Limb (tissue), 2 donors: ENCODE measurements at regions not wholly inside any gene's neighbourhood (a gene's known extent, or its start where the extent isn't known, plus 50 kb on each side); places are given as distances from the start of the nearest gene placed in this dataset.

Experiments used
- DNase-seq, 2 donors: peaks; one replicate each; pipeline ENCODE4 v3.0.0-alpha.2; 2016; ENCODE audit errors: extremely low spot score in 2 of 2

DNA sequence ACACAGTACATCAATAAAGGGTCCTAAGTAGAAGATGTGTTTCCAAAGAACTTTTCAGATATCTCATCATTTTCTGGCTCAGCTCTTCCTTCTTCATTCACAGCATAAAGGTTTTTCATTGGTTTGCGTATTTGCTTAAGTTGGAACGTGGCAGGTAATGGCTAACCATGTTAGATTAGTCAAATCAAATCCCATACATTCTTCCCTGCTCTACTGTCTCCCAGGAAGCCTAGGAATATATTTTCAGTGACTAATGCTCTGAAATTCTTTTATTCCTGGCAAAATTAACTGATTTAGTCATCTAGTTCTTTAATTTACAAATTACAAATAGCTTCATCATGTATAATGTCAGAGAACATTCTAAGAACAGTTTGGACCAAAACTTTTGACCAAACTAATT, 99.6 kb upstream of the TMEM161B start:
- no peak for DNase-seq

- no peak for DNase-seq
These were observed 96.3 kb upstream of the TMEM161B start for GRCh38 chr5:88364991-88365390.

DNA sequence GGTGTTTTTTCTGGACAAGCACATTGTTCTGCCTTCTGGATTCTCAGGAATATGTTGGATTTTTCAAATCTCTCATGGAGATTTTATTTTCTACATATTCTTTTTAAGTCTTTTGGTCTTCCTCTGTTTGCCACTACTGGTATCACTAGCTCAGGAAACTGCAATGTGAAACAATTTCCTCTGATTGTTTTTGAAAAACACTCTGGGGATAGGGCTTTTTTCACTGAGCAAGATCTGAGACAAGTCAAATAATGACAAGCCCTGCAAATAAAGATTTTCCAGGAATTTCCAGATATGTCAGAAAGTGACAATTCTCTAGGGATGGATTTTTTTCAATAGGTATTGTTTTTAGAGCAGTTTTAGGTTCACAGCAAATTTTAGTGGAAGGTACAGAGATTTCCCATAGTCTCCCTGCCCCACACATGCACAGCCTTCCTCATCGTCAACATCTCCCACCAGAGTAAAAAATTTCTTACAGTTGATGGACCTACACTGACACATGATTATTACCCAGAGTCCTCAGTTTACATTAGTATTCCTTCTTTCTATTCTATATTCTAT, 86.9 kb upstream of the TMEM161B start:
- DNase-seq, result no peak

GRCh38 chr5:88325868-88326267, 57.2 kb upstream of the TMEM161B start:
- DNase-seq, result no peak

- no peak for DNase-seq
These were observed 54.1 kb upstream of the TMEM161B start for GRCh38 chr5:88322785-88323184.
